ENCODE measurements at regions not wholly inside any gene's neighbourhood (a gene's known extent, or its start where the extent isn't known, plus 50 kb on each side); places are given as distances from the start of the nearest gene placed in this dataset.

- Histone ChIP-seq H3K4me1 (peaks cover 0 to 22% (median 10%) of the 10 kb centered on the region in 4 donors), H3K27ac (peak overlapping the region in 3 of 4 donors; percentile 29 to 50 (median 41)), H3K36me3 (no peaks in the 10 kb centered on the region), H3K4me3 (peak overlapping the region; percentile 15 to 47 (median 38)), H3K27me3 (no peaks in the 10 kb centered on the region), H3K9me3 (no peaks in the 10 kb centered on the region)
- WGBS, 2 donors: 52 to 58% methylated on average over 14 of the region's 14 CpGs
- TF ChIP-seq EP300 (IDR thresholded peaks at IDR 0.05): no peak
- TF ChIP-seq POLR2A (IDR thresholded peaks at IDR 0.05): no peak
- TF ChIP-seq POLR2AphosphoS5 (IDR thresholded peaks at IDR 0.05): no peak
- TF ChIP-seq CTCF (IDR thresholded peaks at IDR 0.05): no peak
- intact Hi-C loops (cut with DNase I): loop anchor here (2.0 kb wide), 1 partner anchor 1147 kb away; the partner anchor contains the start of gene CDH11
- peak; percentile 53 for DNase-seq
These were observed 96.7 kb upstream of the CDH5 start for GRCh38 chr16:66269617-66270332.

DNA sequence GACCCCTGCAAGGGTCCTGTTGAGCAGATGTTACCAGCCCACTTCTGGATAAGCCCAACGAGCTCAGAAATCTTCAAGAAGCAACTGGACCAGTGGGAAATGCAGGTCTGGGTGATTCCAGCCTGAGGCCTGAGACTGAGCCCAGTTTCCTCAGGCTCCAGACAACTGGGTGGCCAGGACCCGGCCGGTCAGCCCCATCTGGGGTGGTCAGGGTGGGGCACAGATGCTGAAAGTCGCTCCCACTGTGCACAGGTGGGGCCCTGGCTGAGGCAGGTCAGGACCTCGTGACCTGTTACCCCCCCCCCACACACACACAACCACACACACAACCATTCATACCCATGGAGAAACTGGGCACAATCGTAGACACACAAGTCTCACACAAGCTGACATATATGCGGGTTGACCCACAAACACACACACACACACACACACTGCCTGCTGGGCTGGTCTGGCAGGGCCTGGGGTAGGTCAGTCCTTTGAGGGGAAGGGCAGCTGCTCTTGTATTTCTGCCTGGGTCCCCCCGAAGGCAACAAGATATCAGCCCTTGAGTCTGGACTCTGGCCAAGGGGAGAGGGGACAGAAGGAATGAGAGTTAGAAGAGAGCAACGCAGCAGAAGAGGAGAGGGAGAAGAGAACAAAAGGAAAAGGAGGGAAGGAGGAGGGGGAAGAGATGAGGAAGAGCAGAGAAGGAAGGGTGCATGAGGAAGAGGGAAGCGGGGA is 99.0 kb upstream of the CDH5 start:
- WGBS, 2 donors: 64 to 75% methylated on average over 10 of the region's 10 CpGs
- DNase-seq: peak; percentile 60
- intact Hi-C loops (cut with DNase I): no loop called here
- H3K27ac ChIP-seq: peak overlapping the region in 3 of 4 donors; percentile 31 to 57 (median 35)
- no peaks in the 10 kb centered on the region for H3K36me3 ChIP-seq
- no peaks in the 10 kb centered on the region for H3K27me3 ChIP-seq
- no peaks in the 10 kb centered on the region for H3K9me3 ChIP-seq
- TF ChIP-seq POLR2A (IDR thresholded peaks at IDR 0.05) (no peak), POLR2AphosphoS5 (IDR thresholded peaks at IDR 0.05) (no peak), CTCF (IDR thresholded peaks at IDR 0.05) (no peak)
- no peak overlapping the region for H3K4me3 ChIP-seq
- peaks cover 0 to 36% (median 17%) of the 10 kb centered on the region in 4 donors for H3K4me1 ChIP-seq

DNA sequence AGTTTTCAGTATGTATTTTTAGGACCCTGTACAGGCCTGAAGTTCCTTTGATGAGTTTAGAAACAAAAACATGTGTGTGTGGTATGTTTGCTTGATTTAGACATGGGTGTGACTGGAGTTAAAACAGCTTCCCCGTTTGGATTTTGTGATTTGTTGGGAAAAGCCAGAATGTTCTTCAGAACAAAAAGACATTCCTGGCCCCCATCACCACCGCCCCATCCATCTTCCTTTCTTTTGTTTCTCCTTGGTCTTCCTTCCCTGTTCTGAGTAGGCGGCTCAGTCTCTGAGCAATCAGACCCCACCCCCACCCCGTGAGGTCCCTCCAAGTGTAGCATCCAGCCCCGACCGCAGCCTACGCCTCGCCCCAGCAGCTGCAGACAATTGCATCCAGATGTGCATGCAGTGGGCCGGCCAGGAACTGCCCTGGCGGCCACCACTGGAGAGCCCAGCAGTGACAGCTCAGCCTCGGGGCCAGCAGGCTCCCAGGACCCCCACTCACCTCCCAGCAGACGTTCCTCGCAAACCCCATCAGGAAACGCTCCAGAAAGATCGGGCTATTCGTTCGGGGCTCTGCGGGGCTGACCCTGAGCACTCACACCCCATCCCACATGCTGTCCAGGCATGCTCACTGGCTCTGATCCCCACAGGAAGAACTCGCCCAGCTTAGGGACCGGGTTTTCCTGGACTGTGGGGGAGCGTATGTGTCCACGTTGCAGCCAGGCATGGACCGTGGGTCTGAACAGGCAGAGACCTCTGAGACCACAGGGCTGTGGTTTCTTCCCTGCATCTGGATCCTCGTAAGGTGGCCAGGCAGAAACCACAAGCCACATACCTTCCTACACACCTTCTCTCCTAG is 99.8 kb upstream of the CDH5 start:
- H3K4me1 ChIP-seq: peaks cover 0 to 42% (median 20%) of the 10 kb centered on the region in 4 donors
- peak overlapping the region in 3 of 4 donors; percentile 31 to 57 (median 35) for H3K27ac ChIP-seq
- no peak overlapping the region for H3K4me3 ChIP-seq
- peak; percentile 86 for DNase-seq
- no peaks in the 10 kb centered on the region for H3K36me3 ChIP-seq
- no peaks in the 10 kb centered on the region for H3K9me3 ChIP-seq
- intact Hi-C loops (cut with DNase I): no loop called here
- no peak for TF ChIP-seq CTCF (IDR thresholded peaks at IDR 0.05)
- peak in 3 of 4 donors; percentile 8 to 36 (median 14) for TF ChIP-seq POLR2AphosphoS5 (IDR thresholded peaks at IDR 0.05)
- no peaks in the 10 kb centered on the region for H3K27me3 ChIP-seq
- 22 to 47% methylated on average over 24 of the region's 24 CpGs for WGBS, 2 donors

DNA sequence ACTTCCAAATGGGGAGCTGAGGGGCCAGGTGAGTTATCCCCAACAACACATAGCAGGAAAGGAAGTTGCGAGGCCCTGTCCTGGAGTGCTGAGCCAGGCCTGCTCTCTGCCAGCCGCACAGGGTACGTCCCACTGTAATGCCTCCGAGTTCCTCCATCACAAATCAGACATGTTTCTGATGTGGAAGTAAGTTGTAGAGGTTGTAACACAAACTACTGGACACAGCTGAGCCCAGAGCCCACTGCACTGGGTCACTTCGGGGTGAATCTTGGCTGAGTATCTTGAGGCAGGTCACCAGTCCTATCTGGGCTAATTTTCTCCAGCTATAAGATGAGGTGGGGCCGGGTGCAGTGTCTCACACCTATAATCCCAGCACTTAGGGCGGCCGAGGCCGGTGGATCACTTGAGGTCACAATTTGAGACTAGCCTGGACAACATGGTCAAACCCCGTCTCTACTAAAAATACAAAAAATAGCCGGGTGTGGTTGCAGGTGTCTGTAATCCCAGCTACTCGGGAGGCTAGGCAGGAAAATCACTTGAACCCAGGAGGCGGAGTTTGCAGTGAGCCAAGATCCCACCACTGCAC is 100.8 kb upstream of the CDH5 start:
- 80 to 92% methylated on average over 13 of the region's 13 CpGs for WGBS, 2 donors
- no peaks in the 10 kb centered on the region for H3K36me3 ChIP-seq
- H3K27me3 ChIP-seq: no peaks in the 10 kb centered on the region
- H3K27ac ChIP-seq: peak overlapping the region in 1 of 4 donors; percentile 57
- no peak overlapping the region for H3K4me3 ChIP-seq
- peaks cover 0 to 39% (median 19%) of the 10 kb centered on the region in 4 donors for H3K4me1 ChIP-seq
- no peak for TF ChIP-seq EP300 (IDR thresholded peaks at IDR 0.05)
- no peak for TF ChIP-seq POLR2A (IDR thresholded peaks at IDR 0.05)
- no peak for TF ChIP-seq CTCF (IDR thresholded peaks at IDR 0.05)
- no peak for TF ChIP-seq POLR2AphosphoS5 (IDR thresholded peaks at IDR 0.05)
- DNase-seq: peak; percentile 41
- no peaks in the 10 kb centered on the region for H3K9me3 ChIP-seq
- intact Hi-C loops (cut with DNase I): no loop called here
